NCI-H1105 treated with DMSO at 0.1 percent for 48 hours (cell line): ENCODE measurements at regions not wholly inside any gene's neighbourhood (a gene's known extent, or its start where the extent isn't known, plus 50 kb on each side); places are given as distances from the start of the nearest gene placed in this dataset.

Source experiments
- DNase-seq: peaks from one replicate; lab custom pipeline; 2025; lab: John Stamatoyannopoulos, UW

DNA sequence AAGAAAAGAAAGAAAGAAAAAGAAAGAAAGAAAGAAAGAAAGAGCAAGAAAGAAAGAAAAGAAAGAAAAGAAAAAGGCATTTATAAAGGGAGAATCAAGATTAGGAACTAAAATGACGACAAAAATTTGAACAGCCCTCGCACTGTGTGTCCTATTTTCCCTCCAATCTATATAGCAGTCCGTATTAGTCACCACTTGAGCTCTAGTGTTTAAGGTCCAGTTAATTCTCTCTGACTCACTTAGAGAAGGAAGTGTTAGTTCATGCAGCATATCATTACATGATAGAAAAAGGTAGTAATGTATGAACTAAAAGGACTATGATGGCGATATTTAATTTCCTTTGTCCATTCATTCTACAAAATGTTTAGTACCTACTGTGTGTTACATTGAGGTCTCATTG is 122.7 kb downstream of the CBLL2 start:
- DNase-seq = no peak

- DNase-seq = no peak
These were observed 123.7 kb downstream of the CBLL2 start for GRCh38 chrX:22396408-22396807.

DNA sequence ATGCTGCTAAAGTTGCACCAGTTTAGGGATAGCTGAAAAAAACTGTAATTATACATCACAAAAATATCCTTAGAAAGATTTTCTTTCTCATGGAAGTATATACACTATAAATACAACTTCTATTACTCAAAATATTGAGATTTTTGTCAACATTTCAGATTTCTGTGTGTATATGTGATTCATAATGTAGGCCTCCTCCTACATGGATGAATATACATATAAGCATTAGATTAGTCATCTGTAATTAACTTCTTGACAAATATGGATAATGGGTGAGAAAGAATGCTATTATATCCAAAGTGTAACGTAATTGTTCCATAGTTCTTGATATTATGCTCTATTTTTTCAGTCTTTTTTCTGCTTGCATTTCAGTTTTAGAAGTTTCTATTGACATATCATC is 124.9 kb downstream of the CBLL2 start:
- DNase-seq = no peak

GRCh38 chrX:22399437-22400192 is 126.9 kb downstream of the CBLL2 start:
- no peak for DNase-seq

DNA sequence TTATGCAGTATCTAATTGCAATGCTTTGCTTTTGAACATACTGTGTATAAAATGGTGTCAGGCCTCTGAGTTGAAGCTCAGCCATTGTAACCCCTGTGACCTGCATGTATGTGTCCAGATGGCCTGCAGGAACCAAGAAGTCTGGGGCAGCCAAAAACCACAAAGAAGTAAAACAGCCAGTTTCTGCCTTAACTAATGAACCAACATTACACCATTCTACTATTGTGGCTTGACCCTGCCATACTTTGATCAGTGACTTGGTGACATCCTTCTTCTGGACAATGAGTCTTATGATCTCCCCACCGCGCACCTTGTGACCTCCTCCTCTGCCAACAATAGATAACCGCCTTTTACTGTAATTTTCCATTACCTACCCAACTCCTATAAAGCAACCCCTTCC is 131.6 kb downstream of the CBLL2 start:
- DNase-seq = no peak

DNA sequence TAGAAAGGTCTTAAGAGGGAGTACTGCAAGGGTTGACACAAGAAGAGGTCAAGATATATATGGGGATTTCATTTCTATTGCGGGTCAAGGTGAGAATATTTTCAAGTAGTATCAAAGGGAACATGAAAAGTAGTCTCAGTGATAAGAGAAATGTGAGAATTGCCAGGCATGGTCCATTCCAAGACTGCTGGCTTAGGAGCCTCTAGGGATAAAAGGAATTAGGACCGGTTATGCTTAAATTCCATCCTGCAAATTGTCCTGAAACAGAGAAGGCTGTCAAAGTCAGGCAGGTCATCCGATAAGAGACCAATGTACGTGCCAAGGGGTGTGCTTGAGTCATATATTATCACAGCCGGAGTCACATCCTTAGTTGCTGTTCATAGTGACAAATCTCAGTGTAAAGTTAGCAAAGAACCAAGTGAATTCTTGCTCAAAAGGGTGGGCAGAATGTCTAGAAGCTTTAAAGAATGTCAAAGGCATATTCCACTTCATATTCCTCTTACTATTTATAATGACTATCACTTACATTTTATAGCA is 133.6 kb downstream of the CBLL2 start:
- no peak for DNase-seq

GRCh38 chrX:22409418-22409817 is 136.7 kb downstream of the CBLL2 start:
- DNase-seq = no peak

GRCh38 chrX:22424122-22424915 is 151.6 kb downstream of the CBLL2 start:
- DNase-seq = no peak

GRCh38 chrX:22424919-22425318 is 152.2 kb downstream of the CBLL2 start:
- no peak for DNase-seq

GRCh38 chrX:22429704-22430103 is 157.0 kb downstream of the CBLL2 start:
- no peak for DNase-seq

DNA sequence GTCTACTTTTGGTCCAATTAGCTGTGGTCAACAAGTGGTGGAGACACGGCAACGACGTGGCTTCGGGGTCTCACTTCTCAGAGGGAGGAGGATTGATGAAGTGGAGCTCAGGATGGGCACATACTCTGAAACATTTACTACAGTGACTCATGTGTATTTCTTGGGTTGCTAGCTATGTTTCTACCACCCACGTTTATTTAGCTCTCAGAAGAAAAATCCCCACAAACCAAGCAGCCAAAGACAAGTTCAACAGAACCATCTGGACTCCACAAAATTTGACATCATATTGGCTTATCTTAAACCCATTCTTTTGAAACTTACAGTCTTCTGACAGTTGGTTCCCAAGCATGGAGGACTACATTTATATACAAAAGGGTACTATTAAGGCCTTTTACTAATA is 158.0 kb downstream of the CBLL2 start:
- no peak for DNase-seq

GRCh38 chrX:22433292-22434070 is 160.8 kb downstream of the CBLL2 start:
- DNase-seq = no peak

- DNase-seq = no peak
These were observed 173.2 kb downstream of the CBLL2 start for GRCh38 chrX:22445880-22446279.

DNA sequence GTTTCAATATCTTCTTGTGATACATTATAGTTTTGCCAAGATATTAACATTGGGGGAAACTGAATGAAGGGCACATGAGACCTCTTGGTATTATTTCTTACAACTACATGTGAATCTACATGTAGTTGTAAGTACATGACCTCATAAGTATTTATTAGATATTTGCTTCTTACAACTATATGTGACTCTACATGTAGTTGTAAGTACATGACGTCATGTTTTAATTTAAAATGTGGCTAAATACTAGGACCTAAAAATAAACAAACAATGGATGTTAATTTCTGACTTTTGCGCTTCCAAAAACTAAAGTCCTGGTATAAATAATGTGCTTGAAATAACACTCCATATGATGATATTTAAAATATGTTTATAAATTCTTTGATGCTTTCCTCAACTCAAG is 190.2 kb downstream of the CBLL2 start:
- no peak for DNase-seq

DNA sequence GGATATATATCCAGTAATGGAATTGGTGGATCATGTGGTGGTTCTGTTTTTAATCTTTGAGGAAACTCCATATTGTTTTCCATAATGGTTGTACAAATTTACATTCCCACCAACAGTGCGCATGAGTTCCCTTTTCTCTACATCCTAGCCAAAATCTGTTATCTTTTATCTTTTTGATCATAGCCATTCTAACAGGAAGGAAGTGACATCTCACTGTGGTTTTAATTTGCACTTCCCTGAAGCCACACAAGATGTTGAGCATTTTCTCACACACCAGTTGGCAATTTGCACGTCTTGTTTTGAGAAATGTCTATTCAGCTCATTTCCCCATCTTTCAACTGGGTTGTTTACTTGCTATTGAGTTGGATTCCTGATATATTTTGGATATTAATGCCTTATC is 194.9 kb downstream of the CBLL2 start:
- no peak for DNase-seq

- no peak for DNase-seq
These were observed 208.7 kb downstream of the CBLL2 start for GRCh38 chrX:22481436-22481835.

GRCh38 chrX:22486296-22486695 is 213.6 kb downstream of the CBLL2 start:
- peak; percentile 78 for DNase-seq

DNA sequence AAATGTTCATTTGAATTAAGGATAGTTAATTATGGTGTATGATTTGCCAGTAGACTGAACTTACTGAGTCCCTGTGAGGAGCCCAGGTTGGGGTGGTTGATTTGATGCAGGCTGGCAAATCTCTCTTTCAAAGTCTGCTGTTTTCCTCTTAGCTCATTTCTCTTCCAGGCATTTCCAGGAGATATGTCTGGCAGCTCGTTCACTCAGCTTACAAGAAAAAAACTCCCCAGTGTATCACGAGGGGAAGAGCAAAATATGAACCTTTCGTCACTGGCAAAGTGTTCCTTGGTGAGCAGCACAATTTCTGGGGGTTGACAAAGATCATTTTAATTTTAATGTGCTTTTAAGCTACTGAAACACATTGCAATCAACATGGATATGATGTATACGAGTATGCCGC is 244.2 kb downstream of the CBLL2 start:
- DNase-seq = no peak

GRCh38 chrX:22520128-22520828 is 247.6 kb downstream of the CBLL2 start:
- DNase-seq = no peak

DNA sequence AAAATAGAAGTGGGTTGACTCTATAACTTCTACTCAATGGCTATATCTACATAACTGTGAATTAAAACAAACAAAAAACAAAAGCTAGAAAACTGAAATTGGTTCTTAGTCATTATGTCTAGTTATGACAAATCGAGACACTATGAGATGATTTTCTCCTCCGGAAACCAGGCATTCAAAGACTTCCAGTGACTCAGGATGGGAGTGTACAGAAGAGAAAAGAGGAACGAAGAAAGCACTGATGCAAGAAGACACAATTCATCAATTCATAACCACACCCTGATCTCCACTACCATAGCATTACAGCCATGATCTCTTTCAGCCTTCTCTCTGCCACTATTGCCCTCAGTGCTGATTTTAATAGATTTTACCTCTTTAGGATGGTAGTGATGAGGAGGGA is 253.6 kb downstream of the CBLL2 start:
- no peak for DNase-seq

DNA sequence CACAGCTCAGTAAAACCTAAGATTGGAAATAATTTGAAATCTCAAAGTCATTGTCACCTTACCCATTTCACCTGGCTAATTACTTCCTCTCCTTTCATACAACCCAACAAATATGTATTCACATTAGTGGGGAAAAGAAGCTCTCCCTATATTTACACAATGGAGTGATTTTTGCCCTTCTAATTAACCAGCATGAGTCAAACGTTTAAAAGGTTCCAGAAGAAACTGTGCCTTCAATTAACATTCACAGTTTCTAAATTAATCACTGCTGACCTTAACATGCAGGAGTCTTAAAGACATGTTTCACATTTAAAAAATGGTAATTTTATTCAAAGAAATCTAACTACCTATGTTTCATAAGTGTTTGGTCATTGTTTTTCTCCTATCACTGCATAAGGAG is 254.6 kb downstream of the CBLL2 start:
- peak; percentile 65 for DNase-seq

GRCh38 chrX:22533898-22534297 is 261.2 kb downstream of the CBLL2 start:
- no peak for DNase-seq
